ENCODE measurements at regions not wholly inside any gene's neighbourhood (a gene's known extent, or its start where the extent isn't known, plus 50 kb on each side); places are given as distances from the start of the nearest gene placed in this dataset.

DNA sequence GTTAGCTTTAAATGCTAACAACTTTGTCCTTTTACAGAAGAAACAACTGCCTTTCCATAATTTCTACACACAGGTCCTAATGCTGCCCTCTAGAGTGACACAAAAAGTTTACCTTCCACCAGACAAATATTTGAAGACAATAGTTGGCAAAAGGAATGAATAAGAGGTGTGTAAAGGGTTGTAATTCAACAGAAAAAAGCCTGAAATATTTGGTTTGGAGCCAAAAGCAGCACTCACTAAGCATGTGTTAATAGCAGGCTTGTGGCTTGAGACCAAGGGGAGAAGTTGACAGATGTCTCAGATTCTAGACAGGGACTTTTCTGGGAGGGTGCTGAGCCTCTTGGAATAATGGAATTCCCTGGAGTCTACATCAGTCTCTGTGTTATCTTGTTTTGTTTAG lies 156.2 kb upstream of the GALNT17 start:
- peaks cover 5% of the 10 kb centered on the region for H3K9me3 Mint-ChIP-seq
- TF ChIP-seq, protein P1, sequence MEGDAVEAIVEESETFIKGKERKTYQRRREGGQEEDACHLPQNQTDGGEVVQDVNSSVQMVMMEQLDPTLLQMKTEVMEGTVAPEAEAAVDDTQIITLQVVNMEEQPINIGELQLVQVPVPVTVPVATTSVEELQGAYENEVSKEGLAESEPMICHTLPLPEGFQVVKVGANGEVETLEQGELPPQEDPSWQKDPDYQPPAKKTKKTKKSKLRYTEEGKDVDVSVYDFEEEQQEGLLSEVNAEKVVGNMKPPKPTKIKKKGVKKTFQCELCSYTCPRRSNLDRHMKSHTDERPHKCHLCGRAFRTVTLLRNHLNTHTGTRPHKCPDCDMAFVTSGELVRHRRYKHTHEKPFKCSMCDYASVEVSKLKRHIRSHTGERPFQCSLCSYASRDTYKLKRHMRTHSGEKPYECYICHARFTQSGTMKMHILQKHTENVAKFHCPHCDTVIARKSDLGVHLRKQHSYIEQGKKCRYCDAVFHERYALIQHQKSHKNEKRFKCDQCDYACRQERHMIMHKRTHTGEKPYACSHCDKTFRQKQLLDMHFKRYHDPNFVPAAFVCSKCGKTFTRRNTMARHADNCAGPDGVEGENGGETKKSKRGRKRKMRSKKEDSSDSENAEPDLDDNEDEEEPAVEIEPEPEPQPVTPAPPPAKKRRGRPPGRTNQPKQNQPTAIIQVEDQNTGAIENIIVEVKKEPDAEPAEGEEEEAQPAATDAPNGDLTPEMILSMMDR (conservative IDR thresholded peaks at IDR 0.05), result no peak
- no peaks in the 10 kb centered on the region for H3K4me1 Mint-ChIP-seq
- peaks cover 3% of the 10 kb centered on the region for H3K27me3 Mint-ChIP-seq (ENCODE audit: low read depth)
- no peak for DNase-seq (ENCODE audit: low read depth, low spot score)
- no peak overlapping the region for H3K27ac Mint-ChIP-seq (ENCODE audit: unreplicated experiment)
- no peak overlapping the region for H3K4me3 Mint-ChIP-seq
- no peaks in the 10 kb centered on the region for H3K36me3 Mint-ChIP-seq (ENCODE audit: low read depth)

DNA sequence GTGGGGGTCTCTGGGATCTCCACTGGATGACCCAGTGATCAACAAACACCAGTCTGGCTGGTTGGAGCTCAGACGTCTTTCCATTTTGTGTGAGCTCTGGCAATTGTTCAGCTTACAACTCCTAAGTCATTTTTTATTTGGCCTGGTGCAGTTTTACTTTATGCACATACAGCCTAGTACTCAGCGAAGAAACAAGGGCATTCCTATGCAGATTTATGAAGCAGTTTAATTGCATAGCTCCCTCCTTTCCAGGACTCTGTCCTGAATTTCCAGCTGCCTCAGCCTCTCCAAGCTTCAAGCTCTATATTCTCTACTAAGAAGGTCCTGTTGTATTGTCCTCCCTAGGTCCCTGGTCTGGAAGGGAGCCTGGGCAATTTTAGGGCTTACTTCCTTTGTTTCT lies 145.6 kb upstream of the GALNT17 start:
- H3K4me3 Mint-ChIP-seq, result no peak overlapping the region
- H3K27ac Mint-ChIP-seq (ENCODE audit: unreplicated experiment), result no peak overlapping the region
- H3K36me3 Mint-ChIP-seq (ENCODE audit: low read depth), result no peaks in the 10 kb centered on the region
- H3K4me1 Mint-ChIP-seq, result no peaks in the 10 kb centered on the region
- TF ChIP-seq, protein P1 (conservative IDR thresholded peaks at IDR 0.05), result no peak
- H3K9me3 Mint-ChIP-seq, result no peaks in the 10 kb centered on the region
- no peaks in the 10 kb centered on the region for H3K27me3 Mint-ChIP-seq (ENCODE audit: low read depth)
- DNase-seq (ENCODE audit: low read depth, low spot score), result no peak

DNA sequence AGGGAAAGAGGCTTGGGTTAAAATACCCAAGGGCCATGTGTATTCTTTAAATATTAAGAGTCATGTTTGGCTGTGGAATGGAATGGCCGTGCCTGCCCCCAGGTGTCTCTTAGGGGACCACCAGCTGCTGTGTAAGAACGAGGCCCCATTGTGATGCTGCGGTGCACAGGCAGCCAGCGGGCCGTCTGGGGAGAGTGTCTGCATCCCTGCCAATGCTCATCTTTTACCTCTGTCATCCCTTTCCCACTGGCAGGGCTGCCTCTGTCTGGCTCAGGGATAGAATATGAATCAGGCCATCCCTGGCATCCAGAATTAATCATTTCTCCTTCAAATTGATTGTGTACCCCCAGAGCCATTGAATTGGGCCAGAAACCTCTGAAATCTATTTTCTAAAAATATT lies 137.8 kb upstream of the GALNT17 start:
- Mint-ChIP-seq H3K4me1 (no peaks in the 10 kb centered on the region), H3K36me3 (ENCODE audit: low read depth) (no peaks in the 10 kb centered on the region), H3K27me3 (ENCODE audit: low read depth) (no peaks in the 10 kb centered on the region), H3K4me3 (no peak overlapping the region), H3K9me3 (peaks cover 9% of the 10 kb centered on the region), H3K27ac (ENCODE audit: unreplicated experiment) (no peak overlapping the region)
- no peak for DNase-seq (ENCODE audit: low read depth, low spot score)
- TF ChIP-seq, protein P1 (conservative IDR thresholded peaks at IDR 0.05), result no peak

DNA sequence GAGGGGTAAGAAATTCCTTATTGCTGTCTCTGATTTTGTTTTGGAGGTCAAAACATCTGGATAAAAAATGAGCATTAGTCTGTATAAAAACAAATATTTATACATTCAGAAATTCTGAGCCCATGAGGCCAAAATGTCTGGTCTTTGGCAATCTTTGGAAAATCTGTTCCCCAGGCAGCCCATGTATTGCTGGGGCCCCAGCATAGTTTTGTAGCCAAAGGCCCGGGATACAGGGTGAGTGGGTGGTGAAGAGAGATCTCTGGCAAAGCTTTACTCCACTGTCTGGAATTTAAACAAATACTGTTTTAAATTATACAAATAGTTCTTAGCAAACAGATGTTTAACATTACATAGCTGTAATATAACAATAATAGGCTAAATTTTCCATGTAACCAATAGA lies 134.7 kb upstream of the GALNT17 start:
- Mint-ChIP-seq H3K4me3 (no peak overlapping the region), H3K36me3 (ENCODE audit: low read depth) (no peaks in the 10 kb centered on the region), H3K4me1 (no peaks in the 10 kb centered on the region), H3K27me3 (ENCODE audit: low read depth) (no peaks in the 10 kb centered on the region), H3K9me3 (peaks cover 6% of the 10 kb centered on the region), H3K27ac (ENCODE audit: unreplicated experiment) (no peak overlapping the region)
- no peak for DNase-seq (ENCODE audit: low read depth, low spot score)
- TF ChIP-seq, protein P1 (conservative IDR thresholded peaks at IDR 0.05), result no peak

DNA sequence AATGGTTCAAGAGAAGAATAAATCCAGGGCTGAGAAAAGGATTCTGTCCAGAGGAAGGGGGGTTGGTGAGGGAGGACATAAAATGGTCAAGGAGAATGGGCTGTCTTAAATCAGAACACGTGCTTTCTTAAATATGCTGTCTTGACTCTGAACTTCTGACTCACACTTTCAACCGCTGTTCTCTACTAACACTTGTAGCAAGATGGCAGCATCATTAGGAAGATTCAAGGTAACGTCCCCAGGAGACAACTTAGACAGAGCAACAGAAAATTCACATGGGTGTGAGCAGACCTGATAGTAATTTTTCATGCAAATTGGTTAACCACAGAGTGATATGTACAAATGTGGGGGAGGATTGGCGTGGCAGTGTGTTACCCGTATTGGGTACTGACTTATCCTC lies 126.8 kb upstream of the GALNT17 start:
- H3K27me3 Mint-ChIP-seq (ENCODE audit: low read depth), result peaks cover 15% of the 10 kb centered on the region
- no peak overlapping the region for H3K4me3 Mint-ChIP-seq
- H3K27ac Mint-ChIP-seq (ENCODE audit: unreplicated experiment), result no peak overlapping the region
- no peaks in the 10 kb centered on the region for H3K4me1 Mint-ChIP-seq
- H3K9me3 Mint-ChIP-seq, result peaks cover 6% of the 10 kb centered on the region
- no peaks in the 10 kb centered on the region for H3K36me3 Mint-ChIP-seq (ENCODE audit: low read depth)
- DNase-seq (ENCODE audit: low read depth, low spot score), result no peak
- TF ChIP-seq, protein P1 (conservative IDR thresholded peaks at IDR 0.05), result no peak

DNA sequence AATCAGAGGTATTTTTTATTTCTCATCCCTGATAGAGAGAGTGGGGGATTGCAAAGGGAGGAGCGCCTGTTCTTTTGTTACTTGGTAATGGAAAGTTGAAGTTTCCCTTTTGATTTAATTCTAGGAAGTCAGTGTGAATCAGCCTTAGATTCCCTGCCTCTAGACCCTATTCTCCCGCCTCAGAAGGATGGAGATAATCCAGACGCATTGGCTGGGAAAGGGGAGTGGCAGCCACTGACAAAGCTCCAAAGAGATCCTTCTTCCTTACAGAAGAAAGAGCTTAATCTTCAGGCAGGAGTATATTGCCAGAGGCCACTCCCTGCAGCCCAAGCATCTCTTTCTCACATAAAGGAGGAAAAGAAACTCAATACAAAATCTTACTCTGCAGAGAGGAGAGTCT lies 122.3 kb upstream of the GALNT17 start:
- DNase-seq (ENCODE audit: low read depth, low spot score), result no peak
- Mint-ChIP-seq H3K27ac (ENCODE audit: unreplicated experiment) (no peak overlapping the region), H3K9me3 (no peaks in the 10 kb centered on the region), H3K4me1 (no peaks in the 10 kb centered on the region), H3K36me3 (ENCODE audit: low read depth) (no peaks in the 10 kb centered on the region), H3K4me3 (no peak overlapping the region), H3K27me3 (ENCODE audit: low read depth) (peaks cover 19% of the 10 kb centered on the region)
- TF ChIP-seq, protein P1 (conservative IDR thresholded peaks at IDR 0.05), result no peak

All from neural crest cell (in vitro differentiated cells).